ENCODE measurements at regions not wholly inside any gene's neighbourhood (a gene's known extent, or its start where the extent isn't known, plus 50 kb on each side); places are given as distances from the start of the nearest gene placed in this dataset.

DNA sequence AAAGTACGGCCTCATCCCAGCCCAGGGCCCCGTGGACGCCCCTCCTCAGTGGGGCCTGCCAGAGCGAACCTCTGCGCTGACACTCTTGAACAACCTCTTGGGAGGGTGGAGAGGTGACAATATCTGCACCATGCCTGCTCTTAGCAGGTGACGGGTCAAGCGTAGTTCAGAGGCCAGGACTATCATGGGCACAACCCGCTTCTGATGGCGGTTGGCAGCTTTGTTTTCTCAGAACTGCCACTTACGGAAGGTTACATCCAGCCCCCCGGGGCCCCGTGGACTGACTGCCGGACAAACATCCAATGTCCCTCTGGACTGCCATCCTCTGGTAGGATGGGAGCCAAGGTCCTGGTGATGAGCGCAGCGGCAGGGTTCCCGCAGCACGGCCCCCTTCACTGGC is 91.1 kb downstream of the TUBA3C start:
- Histone ChIP-seq H3K9me3 (no peaks in the 10 kb centered on the region), H3K36me3 (no peaks in the 10 kb centered on the region), H3K4me3 (no peak overlapping the region), H3K27ac (no peak overlapping the region), H3K27me3 (no peaks in the 10 kb centered on the region), H3K4me1 (no peaks in the 10 kb centered on the region)
- DNase-seq (ENCODE audit: extremely low spot score in 2 of 2), result no peak
- TF ChIP-seq POLR2AphosphoS5 (IDR thresholded peaks at IDR 0.05; ENCODE audit: insufficient read depth in 1 of 2, low read depth in 1 of 2), result no peak
- no peak for TF ChIP-seq POLR2A (IDR thresholded peaks at IDR 0.05)
- TF ChIP-seq, protein P1, sequence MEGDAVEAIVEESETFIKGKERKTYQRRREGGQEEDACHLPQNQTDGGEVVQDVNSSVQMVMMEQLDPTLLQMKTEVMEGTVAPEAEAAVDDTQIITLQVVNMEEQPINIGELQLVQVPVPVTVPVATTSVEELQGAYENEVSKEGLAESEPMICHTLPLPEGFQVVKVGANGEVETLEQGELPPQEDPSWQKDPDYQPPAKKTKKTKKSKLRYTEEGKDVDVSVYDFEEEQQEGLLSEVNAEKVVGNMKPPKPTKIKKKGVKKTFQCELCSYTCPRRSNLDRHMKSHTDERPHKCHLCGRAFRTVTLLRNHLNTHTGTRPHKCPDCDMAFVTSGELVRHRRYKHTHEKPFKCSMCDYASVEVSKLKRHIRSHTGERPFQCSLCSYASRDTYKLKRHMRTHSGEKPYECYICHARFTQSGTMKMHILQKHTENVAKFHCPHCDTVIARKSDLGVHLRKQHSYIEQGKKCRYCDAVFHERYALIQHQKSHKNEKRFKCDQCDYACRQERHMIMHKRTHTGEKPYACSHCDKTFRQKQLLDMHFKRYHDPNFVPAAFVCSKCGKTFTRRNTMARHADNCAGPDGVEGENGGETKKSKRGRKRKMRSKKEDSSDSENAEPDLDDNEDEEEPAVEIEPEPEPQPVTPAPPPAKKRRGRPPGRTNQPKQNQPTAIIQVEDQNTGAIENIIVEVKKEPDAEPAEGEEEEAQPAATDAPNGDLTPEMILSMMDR (IDR thresholded peaks at IDR 0.05), result no peak
- intact Hi-C loops (cut with DNase I), result no loop called here

DNA sequence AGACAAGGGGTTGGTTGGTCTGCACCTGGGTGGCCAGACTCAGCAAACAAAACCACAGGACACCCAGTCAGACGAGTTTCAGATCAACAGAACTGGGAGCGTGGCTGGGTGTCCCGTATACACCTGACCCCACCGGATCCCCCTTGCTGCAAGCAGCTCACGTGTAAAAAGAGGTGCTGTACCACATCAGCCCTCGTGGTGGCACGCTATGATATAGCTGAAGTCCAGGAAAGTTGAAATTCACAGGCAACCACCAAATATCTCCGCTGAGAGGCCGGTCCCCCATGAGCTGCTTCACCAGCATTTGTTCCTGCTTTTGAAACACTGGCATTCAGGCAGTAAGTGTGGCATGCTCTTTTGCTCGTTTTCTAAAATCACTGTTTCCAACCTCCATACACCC is 92.3 kb downstream of the TUBA3C start:
- no peak for DNase-seq (ENCODE audit: extremely low spot score in 2 of 2)
- Histone ChIP-seq H3K9me3 (no peaks in the 10 kb centered on the region), H3K27ac (no peak overlapping the region), H3K27me3 (no peaks in the 10 kb centered on the region), H3K36me3 (no peaks in the 10 kb centered on the region), H3K4me3 (no peak overlapping the region), H3K4me1 (no peaks in the 10 kb centered on the region)
- TF ChIP-seq, protein P1 (IDR thresholded peaks at IDR 0.05), result no peak
- TF ChIP-seq POLR2AphosphoS5 (IDR thresholded peaks at IDR 0.05; ENCODE audit: insufficient read depth in 1 of 2, low read depth in 1 of 2) (no peak), POLR2A (IDR thresholded peaks at IDR 0.05) (no peak)
- intact Hi-C loops (cut with DNase I), result no loop called here

DNA sequence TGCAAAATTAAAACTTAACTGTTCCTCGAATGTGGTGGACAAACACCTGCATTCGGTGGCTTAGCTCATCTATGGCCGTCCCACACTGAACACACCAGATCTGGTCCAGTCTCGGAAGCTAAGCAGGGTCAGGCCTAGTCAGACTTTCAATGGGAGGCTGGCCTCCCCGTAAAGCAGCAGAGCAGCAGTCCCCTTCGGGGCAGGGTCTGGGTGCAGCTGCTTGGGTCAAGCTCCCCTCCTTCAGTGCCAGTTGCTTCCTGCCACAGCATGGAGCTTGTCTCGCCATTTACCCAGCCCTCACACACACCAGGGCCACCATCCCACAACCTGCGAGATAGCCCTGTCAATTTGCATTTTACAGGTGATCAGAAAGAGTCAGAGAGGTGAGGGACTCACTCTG is 93.2 kb downstream of the TUBA3C start:
- no peak overlapping the region for H3K4me3 ChIP-seq
- no peaks in the 10 kb centered on the region for H3K36me3 ChIP-seq
- H3K27me3 ChIP-seq, result no peaks in the 10 kb centered on the region
- TF ChIP-seq POLR2A (IDR thresholded peaks at IDR 0.05), result no peak
- TF ChIP-seq, protein P1 (IDR thresholded peaks at IDR 0.05), result no peak
- TF ChIP-seq POLR2AphosphoS5 (IDR thresholded peaks at IDR 0.05; ENCODE audit: insufficient read depth in 1 of 2, low read depth in 1 of 2), result no peak
- intact Hi-C loops (cut with DNase I), result no loop called here
- H3K27ac ChIP-seq, result no peak overlapping the region
- DNase-seq (ENCODE audit: extremely low spot score in 2 of 2), result no peak
- no peaks in the 10 kb centered on the region for H3K9me3 ChIP-seq
- no peaks in the 10 kb centered on the region for H3K4me1 ChIP-seq

DNA sequence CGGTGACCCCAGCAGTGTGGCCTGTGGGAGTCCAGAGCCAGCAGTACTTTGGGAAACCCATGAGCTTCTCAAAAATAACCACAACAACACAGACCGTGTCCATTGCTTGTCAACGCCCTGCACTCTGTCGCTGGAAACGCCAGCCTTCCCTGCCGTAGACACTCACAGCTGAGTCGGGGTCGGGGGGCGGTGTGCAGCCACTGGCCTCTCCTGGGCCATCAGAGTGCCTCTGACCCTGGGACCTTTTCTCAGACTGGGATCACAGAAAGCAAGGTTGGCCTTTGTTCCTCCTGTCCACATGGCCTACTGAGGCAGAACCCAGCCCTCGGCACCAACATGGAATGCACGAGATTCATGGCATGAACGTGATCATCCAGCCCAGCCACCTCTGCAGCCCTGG is 95.7 kb downstream of the TUBA3C start:
- Histone ChIP-seq H3K4me3 (no peak overlapping the region), H3K27ac (no peak overlapping the region), H3K9me3 (no peaks in the 10 kb centered on the region), H3K27me3 (no peaks in the 10 kb centered on the region), H3K36me3 (no peaks in the 10 kb centered on the region), H3K4me1 (no peaks in the 10 kb centered on the region)
- TF ChIP-seq POLR2AphosphoS5 (IDR thresholded peaks at IDR 0.05; ENCODE audit: insufficient read depth in 1 of 2, low read depth in 1 of 2) (no peak), POLR2A (IDR thresholded peaks at IDR 0.05) (no peak)
- TF ChIP-seq, protein P1 (IDR thresholded peaks at IDR 0.05), result no peak
- intact Hi-C loops (cut with DNase I), result no loop called here
- no peak for DNase-seq (ENCODE audit: extremely low spot score in 2 of 2)

DNA sequence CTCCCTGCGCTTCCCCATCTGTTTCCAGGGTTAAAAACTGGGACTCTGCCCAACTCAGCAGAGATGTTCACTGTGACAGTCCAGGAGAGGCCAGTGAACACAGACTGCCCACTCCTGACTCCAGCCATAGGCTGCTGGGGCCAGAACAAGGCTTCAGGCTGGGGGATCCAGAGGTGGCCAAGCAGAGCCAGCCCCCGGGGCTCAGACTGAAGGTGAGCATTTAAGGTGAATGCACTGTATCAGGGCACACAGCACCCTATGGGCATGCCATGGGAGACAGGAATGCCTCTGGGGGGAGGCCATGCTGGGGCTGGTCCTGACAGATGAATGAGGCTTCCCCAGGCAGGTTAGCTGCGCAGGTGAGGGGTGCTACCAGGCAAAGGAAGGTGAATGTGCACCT is 96.4 kb downstream of the TUBA3C start:
- Histone ChIP-seq H3K9me3 (no peaks in the 10 kb centered on the region), H3K27ac (no peak overlapping the region), H3K4me3 (no peak overlapping the region), H3K27me3 (no peaks in the 10 kb centered on the region), H3K4me1 (no peaks in the 10 kb centered on the region), H3K36me3 (no peaks in the 10 kb centered on the region)
- intact Hi-C loops (cut with DNase I), result no loop called here
- DNase-seq (ENCODE audit: extremely low spot score in 2 of 2), result no peak
- TF ChIP-seq, protein P1 (IDR thresholded peaks at IDR 0.05), result no peak
- TF ChIP-seq POLR2AphosphoS5 (IDR thresholded peaks at IDR 0.05; ENCODE audit: insufficient read depth in 1 of 2, low read depth in 1 of 2), result no peak
- TF ChIP-seq POLR2A (IDR thresholded peaks at IDR 0.05), result no peak
